ENCODE measurements at regions not wholly inside any gene's neighbourhood (a gene's known extent, or its start where the extent isn't known, plus 50 kb on each side); places are given as distances from the start of the nearest gene placed in this dataset.

- TF ChIP-seq CTCF (IDR thresholded peaks at IDR 0.05) (no peak), POLR2A (IDR thresholded peaks at IDR 0.05) (no peak), POLR2AphosphoS5 (IDR thresholded peaks at IDR 0.05) (no peak)
Observed at GRCh38 chrX:138150709-138151108, 560.8 kb downstream of the FGF13 start.

All from breast epithelium (tissue), 3 donors.